Right lobe of liver (tissue), 6 donors: ENCODE measurements at regions not wholly inside any gene's neighbourhood (a gene's known extent, or its start where the extent isn't known, plus 50 kb on each side); places are given as distances from the start of the nearest gene placed in this dataset.

Experiments
- ATAC-seq, 4 donors: fragments of 200-7000 bp; cut with Tn5 transposase; one replicate each; pipeline ENCODE4 v1.9.1; 2020; ENCODE audit warnings: mild to moderate bottlenecking in 4 of 4, moderate library complexity in 4 of 4
- DNase-seq, 3 donors: peaks; one replicate each; pipeline ENCODE4 v3.0.0-alpha.2; 2020
- H3K27ac ChIP-seq, 3 donors: fragments of 200-600 bp; one replicate each; pipeline ENCODE4 v1.8.0; 2022
- H3K27me3 ChIP-seq, 2 donors: fragments of 200-600 bp; one replicate each; pipeline ENCODE4 v1.8.0; 2022
- H3K36me3 ChIP-seq, 4 donors: fragments of 200-600 bp; sonication (generic) in 1 of 4; one replicate each; pipeline versions ENCODE4 v1.5.1 to v1.8.0; 2017 to 2022; ENCODE audit warnings: control low read depth in 1 of 4
- H3K4me1 ChIP-seq, 4 donors: fragments of 200-600 bp; sonication (generic) in 1 of 4; one replicate each; pipeline versions ENCODE4 v1.5.1 to v1.8.0; 2017 to 2022; ENCODE audit warnings: control low read depth in 1 of 4
- H3K4me3 ChIP-seq, 3 donors: fragments of 200-600 bp; one replicate each; pipeline ENCODE4 v1.8.0; 2022
- H3K9me3 ChIP-seq, 4 donors: fragments of 200-600 bp; sonication (generic) in 1 of 4; one replicate each; pipeline versions ENCODE4 v1.5.1 to v1.8.0; 2017 to 2022; ENCODE audit warnings: control low read depth in 1 of 4
- CTCF ChIP-seq, 4 donors: fragments of 200-600 bp in 3 of 4; fragments of 450-650 bp in 1 of 4; IDR thresholded peaks; one replicate each; pipeline versions ENCODE4 v1.5.1 to v1.8.0; 2016 to 2022; ENCODE audit warnings: antibody characterized with exemption in 4 of 4, mild to moderate bottlenecking in 2 of 4
- POLR2A ChIP-seq: fragments of 450-650 bp; IDR thresholded peaks from one replicate; pipeline ENCODE4 v1.6.1; 2017; ENCODE audit warnings: antibody characterized with exemption, mild to moderate bottlenecking
- WGBS: methylation state at CpG from one replicate; pipeline ENCODE4 v1.1.6; 2018; ENCODE audit warnings: low coverage, low lambda C conversion rate; ENCODE audit not compliant: insufficient coverage; ENCODE audit errors: missing lambda C conversion rate; 5-methylcytosine and 5-hydroxymethylcytosine counted together
- intact Hi-C, 2 donors: fragments of 100-400 bp; cut with DNase I; formaldehyde crosslinking; loops; one replicate each; pipeline versions ENCODE4 v1.11.2 to v1.14.1; 2022
- donor health status: DM: no; HTN: yes; CAD: no.
- donor health status: DM: no; HTN: no; CAD: no.
- donor health status: DM: no; HTN: no; CAD: no.
- donor health status: DM: no; HTN: yes; CAD: no.
- donor health status: DM: no; HTN: yes; CAD: no.

GRCh38 chr6:126198631-126199030, 141.3 kb upstream of the CENPW start:
- no peak for ATAC-seq
- intact Hi-C loops, result no loop called here
- 59% methylated on average over 2 of the region's 2 CpGs for WGBS

GRCh38 chr6:126199466-126199865, 140.4 kb upstream of the CENPW start:
- no peak for TF ChIP-seq CTCF (IDR thresholded peaks at IDR 0.05)

More at GRCh38 chr6:126198631-126199030, 141.3 kb upstream of the CENPW start:
- Histone ChIP-seq H3K4me1 (no peaks in the 10 kb centered on the region), H3K9me3 (no peaks in the 10 kb centered on the region), H3K27ac (no peak overlapping the region), H3K4me3 (no peak overlapping the region), H3K27me3 (no peaks in the 10 kb centered on the region), H3K36me3 (no peaks in the 10 kb centered on the region)
- DNase-seq, result no peak
- no peak for TF ChIP-seq CTCF (IDR thresholded peaks at IDR 0.05)
- no peak for TF ChIP-seq POLR2A

GRCh38 chr6:126202707-126203106, 137.2 kb upstream of the CENPW start:
- Histone ChIP-seq H3K27ac (no peak overlapping the region), H3K27me3 (no peaks in the 10 kb centered on the region), H3K36me3 (no peaks in the 10 kb centered on the region), H3K4me3 (no peak overlapping the region), H3K4me1 (no peaks in the 10 kb centered on the region), H3K9me3 (peaks cover 0 to under 1% (median 0%) of the 10 kb centered on the region in 4 donors)
- ATAC-seq (no peak), DNase-seq (no peak)
- intact Hi-C loops, result no loop called here
- WGBS, result 90% methylated on average over 2 of the region's 2 CpGs
- TF ChIP-seq CTCF (IDR thresholded peaks at IDR 0.05) (no peak), POLR2A (no peak)

More at GRCh38 chr6:126199466-126199865, 140.4 kb upstream of the CENPW start:
- H3K4me1 ChIP-seq, result no peaks in the 10 kb centered on the region
- H3K9me3 ChIP-seq, result no peaks in the 10 kb centered on the region
- no peaks in the 10 kb centered on the region for H3K27me3 ChIP-seq
- DNase-seq, result no peak
- no peak for ATAC-seq
- H3K36me3 ChIP-seq, result no peaks in the 10 kb centered on the region
- intact Hi-C loops, result no loop called here
- 83% methylated on average over 1 of the region's 1 CpG for WGBS
- no peak overlapping the region for H3K27ac ChIP-seq
- H3K4me3 ChIP-seq, result no peak overlapping the region

- Histone ChIP-seq H3K4me1 (no peaks in the 10 kb centered on the region), H3K9me3 (peaks cover 0 to 4% (median 0%) of the 10 kb centered on the region in 4 donors), H3K4me3 (no peak overlapping the region), H3K27ac (no peak overlapping the region), H3K27me3 (no peaks in the 10 kb centered on the region), H3K36me3 (no peaks in the 10 kb centered on the region)
- TF ChIP-seq CTCF (IDR thresholded peaks at IDR 0.05), result no peak
- TF ChIP-seq POLR2A, result no peak
- DNase-seq (no peak), ATAC-seq (no peak)
- 88% methylated on average over 4 of the region's 4 CpGs for WGBS
- intact Hi-C loops, result no loop called here
These were observed 135.8 kb upstream of the CENPW start for GRCh38 chr6:126204126-126204525.

- Histone ChIP-seq H3K4me1 (no peaks in the 10 kb centered on the region), H3K9me3 (peaks cover 0 to 4% (median 0%) of the 10 kb centered on the region in 4 donors), H3K27ac (no peak overlapping the region), H3K27me3 (no peaks in the 10 kb centered on the region), H3K36me3 (no peaks in the 10 kb centered on the region), H3K4me3 (no peak overlapping the region)
- intact Hi-C loops, result no loop called here
- ATAC-seq (no peak), DNase-seq (no peak)
- no peak for TF ChIP-seq CTCF (IDR thresholded peaks at IDR 0.05)
- no peak for TF ChIP-seq POLR2A
These were observed 135.3 kb upstream of the CENPW start for GRCh38 chr6:126204598-126204997.
